ENCODE measurements at regions not wholly inside any gene's neighbourhood (a gene's known extent, or its start where the extent isn't known, plus 50 kb on each side); places are given as distances from the start of the nearest gene placed in this dataset.
"Not testable (repeated sequence)": the region's sequence is repeated elsewhere in the genome, so short reads cannot be mapped to it uniquely, and the experiment has no call there.

DNA sequence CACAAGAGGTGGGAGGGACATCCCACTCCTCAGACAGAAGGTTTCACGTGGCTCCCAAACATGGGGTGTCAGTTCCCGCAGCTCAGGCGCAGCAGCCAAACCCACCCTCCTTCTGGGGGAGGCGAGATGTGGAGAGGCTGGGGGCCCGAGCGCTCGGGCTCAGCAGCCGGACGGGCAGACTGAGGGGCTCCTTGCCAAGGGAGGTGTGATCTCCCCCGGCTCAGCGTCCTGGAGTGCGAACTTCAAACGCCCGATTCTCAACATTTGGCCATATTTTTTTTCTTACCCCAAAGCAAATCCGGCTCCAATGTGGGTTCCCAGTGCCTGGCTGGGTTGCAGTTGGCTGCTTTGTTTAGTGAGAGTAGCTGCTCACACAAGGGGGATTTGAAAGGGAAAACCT lies 477.9 kb downstream of the MN1 start (continued):
- no peak for TF ChIP-seq BCL11A (IDR thresholded peaks at IDR 0.05; ENCODE audit: low read depth in 2 of 2, low read length in 2 of 2)
- TF ChIP-seq ATF3 (IDR thresholded peaks at IDR 0.05; ENCODE audit: insufficient read depth, low read depth, low read length), result no peak

- H3K4me1 ChIP-seq (replicated peaks in 1 of 4; ENCODE audit: control insufficient read depth in 3 of 4, insufficient read depth in 4 of 4, low read length in 3 of 4); H3K4me2 ChIP-seq (ENCODE audit: insufficient read depth in 1 of 2, low read depth in 2 of 2, low read length in 2 of 2); H3K36me3 ChIP-seq (ENCODE audit: control insufficient read depth in 2 of 4, insufficient read depth in 4 of 4, low read length in 3 of 4); H3K23me2 ChIP-seq (ENCODE audit: low read depth, low read length); H2AFZ ChIP-seq (ENCODE audit: low read length); H4K8ac ChIP-seq (ENCODE audit: extremely low read depth, insufficient read depth, low read length); H2AK5ac ChIP-seq (ENCODE audit: low read depth, low read length); H4K5ac ChIP-seq (ENCODE audit: insufficient read length, low read depth, low read length); H3K27ac ChIP-seq (ENCODE audit: low read depth, low read length); H2BK15ac ChIP-seq (ENCODE audit: low read length); H3K23ac ChIP-seq (ENCODE audit: insufficient read length); CTCF ChIA-PET (ENCODE audit: partially characterized antibody); H4K20me1 ChIP-seq (replicated peaks in 1 of 2; ENCODE audit: control insufficient read depth in 1 of 2, insufficient read depth in 2 of 2, low read length in 2 of 2); H3K27me3 ChIP-seq (replicated peaks in 1 of 4; ENCODE audit: control insufficient read depth in 3 of 4, extremely low read depth in 1 of 4, insufficient read depth in 3 of 4, low read length in 3 of 4); H3K18ac ChIP-seq (ENCODE audit: extremely low read depth, low read length); H3K14ac ChIP-seq (ENCODE audit: insufficient read length); H3K9me3 ChIP-seq (ENCODE audit: insufficient read depth in 2 of 2, low read depth in 1 of 2, low read length in 1 of 2); H2BK20ac ChIP-seq (ENCODE audit: low read length); DNase-seq (ENCODE audit: low read depth in 1 of 2, low spot score in 2 of 2); FAIRE-seq; H3K79me2 ChIP-seq (ENCODE audit: control insufficient read depth in 1 of 2, insufficient read depth in 2 of 2, low read length in 2 of 2); H4K91ac ChIP-seq (replicated peaks; ENCODE audit: insufficient read length, low read length); H3K9ac ChIP-seq (replicated peaks in 1 of 4; ENCODE audit: extremely low read depth in 1 of 4, low read depth in 3 of 4, low read length in 3 of 4); H2BK5ac ChIP-seq (ENCODE audit: low read depth, low read length); H2BK120ac ChIP-seq (replicated peaks; ENCODE audit: low read depth, low read length); H3K4ac ChIP-seq (replicated peaks; ENCODE audit: insufficient read length, low read depth, low read length); H2BK12ac ChIP-seq (ENCODE audit: low read depth, low read length); H3K79me1 ChIP-seq (ENCODE audit: low read depth, low read length); H3K4me3 ChIP-seq (ENCODE audit: extremely low read depth in 1 of 4, insufficient read depth in 2 of 4, low read depth in 3 of 4, low read length in 4 of 4); POLR2A ChIA-PET (ENCODE audit: partially characterized antibody): not testable (repeated sequence)
- WGBS, 2 experiments (ENCODE audit: extremely low coverage in 1 of 2, insufficient coverage in 1 of 2, insufficient read length in 1 of 2, insufficient replicate concordance in 2 of 2, low coverage in 1 of 2, low lambda C conversion rate in 2 of 2, missing lambda C conversion rate in 1 of 2), result 100% methylated on average over 1 of the region's 1 CpG; no CpG with 5 or more reads in 1 of the 2 experiments
- H3K56ac ChIP-seq (replicated peaks; ENCODE audit: insufficient read length, low read depth, low read length), result peak overlapping the region; percentile 80
Measured at GRCh38 chr22:27324908-27325307, 476.6 kb downstream of the MN1 start.

Data from H1 (cell line).